Activated gamma-delta T cell treated with anti-CD3 and anti-CD28 coated beads, Interleukin-2, amount 50 U/mL, for 16 hours (primary cell): ENCODE measurements at regions not wholly inside any gene's neighbourhood (a gene's known extent, or its start where the extent isn't known, plus 50 kb on each side); places are given as distances from the start of the nearest gene placed in this dataset.

ENCODE experiments used
- DNase-seq: peaks from one replicate; pipeline ENCODE4 v3.0.0-alpha.2; 2020; ENCODE audit warnings: low read depth

GRCh38 chr2:204272089-204272488 lies 273.2 kb upstream of the PARD3B start:
- DNase-seq, result no peak

GRCh38 chr2:204272610-204273287 lies 272.5 kb upstream of the PARD3B start:
- no peak for DNase-seq

GRCh38 chr2:204274429-204274828 lies 270.8 kb upstream of the PARD3B start:
- no peak for DNase-seq

GRCh38 chr2:204274991-204275390 lies 270.3 kb upstream of the PARD3B start:
- DNase-seq, result no peak

GRCh38 chr2:204277226-204277625 lies 268.0 kb upstream of the PARD3B start:
- DNase-seq, result no peak

- DNase-seq, result no peak
Observed at GRCh38 chr2:204278454-204278853, 266.8 kb upstream of the PARD3B start.

GRCh38 chr2:204279819-204280218 lies 265.5 kb upstream of the PARD3B start:
- DNase-seq, result no peak

DNA sequence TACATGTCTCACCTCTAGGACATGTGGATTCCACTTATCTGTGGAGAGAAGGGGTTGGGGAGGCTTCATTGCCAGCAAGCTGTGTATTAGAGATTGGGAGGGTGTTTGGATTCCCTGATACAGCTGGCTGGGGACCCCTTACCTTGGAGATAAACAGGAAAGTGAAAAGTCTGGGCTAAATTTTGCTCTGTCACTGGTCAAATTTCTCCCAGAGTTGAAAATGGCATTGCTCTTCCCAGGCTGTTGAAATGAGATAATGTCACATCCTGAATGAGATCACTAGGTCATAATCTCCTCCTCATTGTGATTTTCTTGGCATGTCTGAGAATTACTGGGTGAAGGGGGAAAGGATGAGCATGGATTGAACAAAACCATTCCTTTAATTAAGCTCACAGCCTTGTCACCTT lies 265.0 kb upstream of the PARD3B start:
- DNase-seq, result no peak

GRCh38 chr2:204282081-204282480 lies 263.2 kb upstream of the PARD3B start:
- no peak for DNase-seq

DNA sequence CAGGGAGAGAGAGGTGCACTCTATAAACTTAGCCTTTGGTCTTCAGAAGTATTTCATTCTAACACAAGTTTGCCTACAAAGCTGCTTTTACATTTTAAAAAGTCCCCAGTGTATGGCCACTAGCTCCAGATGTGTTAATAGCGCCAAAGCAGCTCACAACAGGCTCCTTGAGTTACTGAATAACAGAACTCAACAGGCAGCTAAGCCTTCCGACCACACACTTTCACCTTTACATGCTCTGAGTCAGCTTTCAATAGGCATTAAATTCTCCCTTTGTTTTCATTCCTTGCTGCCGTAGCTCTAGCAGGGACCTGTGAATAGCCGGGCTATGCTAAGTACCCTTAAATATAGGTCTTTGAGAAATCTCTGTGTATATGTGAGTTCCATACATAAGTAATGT lies 262.8 kb upstream of the PARD3B start:
- DNase-seq, result no peak

DNA sequence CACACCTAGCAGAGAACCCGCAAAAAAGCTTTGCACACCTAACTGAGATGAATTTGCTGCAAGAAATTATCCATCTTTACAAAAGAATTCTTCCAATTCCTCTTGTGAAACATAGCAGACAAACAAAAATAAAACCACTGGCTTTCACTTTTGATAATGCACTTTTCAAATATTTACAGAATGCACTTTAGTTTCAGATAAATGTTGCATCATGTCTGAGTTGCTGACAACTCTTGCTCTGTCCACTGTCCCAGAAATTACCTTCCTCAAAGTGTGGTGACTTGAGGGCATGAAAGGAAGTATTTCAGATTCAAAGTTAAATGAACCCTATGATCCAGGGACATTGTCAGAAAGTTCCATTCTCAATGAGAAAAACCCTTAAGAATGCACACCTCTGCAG lies 256.2 kb upstream of the PARD3B start:
- no peak for DNase-seq

DNA sequence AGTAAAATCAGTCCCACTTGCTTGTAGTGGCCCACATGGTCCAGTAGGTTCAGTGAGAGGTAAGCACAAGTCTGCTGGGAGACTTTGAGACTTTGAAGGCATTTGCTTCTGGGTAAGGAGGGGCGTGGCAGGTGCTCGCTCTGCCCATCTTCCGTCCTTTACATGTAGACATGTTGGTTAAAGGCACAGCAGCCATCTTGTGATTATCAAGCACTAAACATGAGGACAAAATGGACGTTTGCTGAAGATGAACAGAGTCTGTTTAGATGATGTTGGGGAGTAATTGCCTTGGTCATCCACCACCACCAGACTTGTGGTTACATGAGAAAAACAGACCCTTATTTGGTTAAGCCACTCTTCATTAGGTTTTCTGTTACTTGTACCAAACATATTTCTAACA lies 252.8 kb upstream of the PARD3B start:
- no peak for DNase-seq

DNA sequence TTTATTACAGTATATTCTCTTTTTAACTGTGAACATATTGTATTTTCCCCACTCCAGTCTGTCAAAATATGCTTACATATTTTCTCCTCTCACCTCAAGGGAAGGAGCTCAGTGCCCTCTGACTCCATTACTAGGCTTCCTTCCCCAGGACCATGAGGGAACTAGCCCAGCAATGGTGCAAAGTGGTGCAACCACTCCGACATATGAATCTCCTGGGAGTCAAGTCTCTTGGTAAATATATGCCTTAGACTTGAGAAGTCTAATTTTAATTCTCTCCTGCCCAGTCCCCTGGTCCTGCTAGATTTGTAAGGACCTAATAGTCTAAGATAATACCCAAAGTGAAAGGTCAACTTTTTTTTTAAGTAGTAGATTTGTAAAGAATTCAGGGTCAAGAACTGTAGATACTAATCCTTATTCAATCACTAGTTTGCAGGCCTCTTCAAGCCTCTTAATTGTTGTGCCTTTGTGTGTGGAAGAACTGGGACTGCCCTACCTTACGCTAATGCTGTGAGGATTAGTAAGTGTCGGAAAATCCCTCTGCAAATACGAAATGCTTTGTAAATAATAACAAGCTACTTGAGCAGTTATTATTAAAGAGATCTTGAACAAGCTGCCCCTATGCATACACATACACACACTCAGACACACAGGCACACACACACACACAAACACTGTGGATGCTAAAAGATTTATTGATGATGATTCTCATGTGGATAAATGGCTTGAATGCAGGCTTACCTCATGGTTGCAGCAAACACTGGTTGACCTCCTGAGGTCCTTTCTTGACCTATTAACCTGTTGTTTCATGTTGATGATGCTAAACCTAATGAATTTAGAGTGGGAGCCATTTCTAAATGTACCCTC lies 251.2 kb upstream of the PARD3B start:
- DNase-seq, result no peak

- no peak for DNase-seq
Observed at GRCh38 chr2:204298404-204298803, 246.9 kb upstream of the PARD3B start.

DNA sequence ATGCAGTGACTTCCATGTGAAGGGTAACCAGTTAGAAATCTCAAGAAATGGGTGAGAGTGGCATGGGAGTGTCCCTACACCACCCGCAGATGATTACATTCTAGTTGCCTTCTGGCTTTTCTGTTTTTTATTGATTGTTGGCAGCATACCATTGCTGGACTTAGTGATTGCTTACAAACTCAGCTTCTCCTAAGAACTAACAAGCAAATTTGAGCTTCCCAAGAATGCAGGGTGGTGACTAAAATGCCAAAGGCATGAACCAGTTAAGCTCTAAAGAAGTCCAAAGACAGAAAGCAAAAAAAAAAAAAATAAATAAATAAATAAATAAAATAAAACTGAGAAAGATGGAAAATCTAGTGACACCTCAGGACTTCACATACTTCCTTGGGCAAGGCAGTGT lies 245.5 kb upstream of the PARD3B start:
- no peak for DNase-seq

DNA sequence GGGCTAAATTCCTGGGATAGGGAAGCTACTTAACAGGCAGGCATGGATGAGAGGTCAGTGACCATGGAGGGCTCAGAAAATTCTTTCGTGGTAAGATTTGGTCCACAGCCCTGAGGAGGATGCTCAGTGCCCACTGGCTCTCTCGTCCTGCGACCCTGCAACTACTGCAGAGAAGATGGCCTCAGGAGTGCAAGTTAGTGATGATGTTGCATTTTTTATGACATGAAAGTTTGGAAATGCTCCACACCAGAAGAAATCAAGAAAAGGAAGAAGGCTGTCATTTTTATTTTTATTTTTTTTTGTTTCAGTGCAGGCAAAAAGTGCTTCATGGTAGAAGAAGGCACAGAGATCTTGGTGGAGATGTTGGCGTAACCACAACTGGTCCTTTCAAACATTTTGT lies 238.6 kb upstream of the PARD3B start:
- no peak for DNase-seq

DNA sequence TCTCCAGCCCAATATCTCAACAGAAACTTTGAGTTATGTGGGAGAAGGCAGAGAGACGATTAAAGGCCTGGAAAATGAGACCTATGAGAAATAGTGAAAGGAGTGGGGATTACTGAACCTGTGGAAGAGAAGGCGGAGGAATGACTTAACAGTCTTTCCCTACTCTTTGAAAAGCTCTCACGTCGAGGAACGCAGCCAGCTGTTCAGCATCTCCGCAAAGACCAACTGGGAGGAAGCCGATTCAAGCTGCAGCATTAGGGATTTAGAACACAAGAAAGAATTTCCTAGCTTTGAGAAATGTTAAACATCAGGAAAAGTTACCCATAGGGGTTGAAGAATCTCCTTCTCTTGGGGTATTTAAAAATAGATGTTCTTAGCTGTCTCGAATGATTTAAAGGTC lies 233.2 kb upstream of the PARD3B start:
- no peak for DNase-seq

DNA sequence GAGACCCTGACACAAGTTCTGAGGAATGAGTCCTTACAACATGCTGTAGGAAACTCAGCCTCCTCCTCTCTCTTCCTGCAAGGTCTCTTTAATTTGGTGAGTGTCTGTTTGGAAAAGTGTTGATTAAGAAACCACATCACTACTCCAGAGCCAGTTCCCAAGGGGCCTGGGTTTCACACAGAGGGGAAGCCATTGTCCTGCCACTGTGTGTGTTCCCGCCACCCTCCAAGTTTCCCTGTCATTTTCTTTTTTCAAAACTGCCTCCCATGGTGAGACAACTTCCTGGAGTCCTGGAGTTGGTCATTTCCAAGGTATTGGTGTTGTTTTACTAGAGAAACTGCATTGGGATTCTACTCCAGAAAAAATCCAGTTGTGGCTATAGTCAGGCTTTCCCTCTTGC lies 232.0 kb upstream of the PARD3B start:
- DNase-seq, result no peak

DNA sequence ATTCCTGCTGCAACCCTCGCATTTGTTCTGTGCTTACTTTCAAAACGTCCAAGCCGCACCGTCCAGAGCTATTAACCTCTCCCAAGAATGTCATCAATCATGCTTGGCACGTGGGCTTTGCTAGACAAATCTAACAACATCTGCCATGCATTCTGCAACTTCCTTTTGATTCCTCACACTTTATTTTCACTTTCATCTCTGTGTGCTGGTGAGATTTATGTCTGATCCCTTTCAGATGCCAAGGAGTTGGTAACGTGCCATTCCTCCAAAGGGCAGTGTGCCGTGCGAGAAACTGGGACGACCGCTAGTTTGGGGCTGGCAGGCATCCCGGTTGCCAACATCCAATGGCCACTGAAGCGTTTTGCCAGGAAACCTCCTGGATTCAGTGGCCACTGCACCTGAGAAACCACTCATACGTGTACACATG lies 230.0 kb upstream of the PARD3B start:
- no peak for DNase-seq

DNA sequence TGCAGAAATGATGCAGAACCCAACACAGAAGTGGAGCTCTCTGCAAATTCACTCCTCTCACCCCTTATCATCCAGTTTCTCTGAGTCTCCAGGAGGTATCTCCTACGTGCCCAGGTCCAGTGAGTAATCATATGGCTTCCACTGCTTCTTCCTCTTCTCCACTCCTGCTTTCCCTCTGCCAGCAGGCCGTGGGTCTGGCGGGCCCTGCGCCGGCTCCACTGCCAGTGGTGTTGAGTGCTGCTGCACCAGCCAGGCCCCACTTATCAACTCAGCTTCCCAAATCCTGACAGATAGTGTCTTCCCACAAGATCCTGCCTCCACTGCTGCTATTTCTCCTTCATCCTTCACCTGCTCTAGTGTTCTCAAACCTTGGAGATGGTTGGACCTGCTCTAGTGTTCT lies 227.6 kb upstream of the PARD3B start:
- no peak for DNase-seq

DNA sequence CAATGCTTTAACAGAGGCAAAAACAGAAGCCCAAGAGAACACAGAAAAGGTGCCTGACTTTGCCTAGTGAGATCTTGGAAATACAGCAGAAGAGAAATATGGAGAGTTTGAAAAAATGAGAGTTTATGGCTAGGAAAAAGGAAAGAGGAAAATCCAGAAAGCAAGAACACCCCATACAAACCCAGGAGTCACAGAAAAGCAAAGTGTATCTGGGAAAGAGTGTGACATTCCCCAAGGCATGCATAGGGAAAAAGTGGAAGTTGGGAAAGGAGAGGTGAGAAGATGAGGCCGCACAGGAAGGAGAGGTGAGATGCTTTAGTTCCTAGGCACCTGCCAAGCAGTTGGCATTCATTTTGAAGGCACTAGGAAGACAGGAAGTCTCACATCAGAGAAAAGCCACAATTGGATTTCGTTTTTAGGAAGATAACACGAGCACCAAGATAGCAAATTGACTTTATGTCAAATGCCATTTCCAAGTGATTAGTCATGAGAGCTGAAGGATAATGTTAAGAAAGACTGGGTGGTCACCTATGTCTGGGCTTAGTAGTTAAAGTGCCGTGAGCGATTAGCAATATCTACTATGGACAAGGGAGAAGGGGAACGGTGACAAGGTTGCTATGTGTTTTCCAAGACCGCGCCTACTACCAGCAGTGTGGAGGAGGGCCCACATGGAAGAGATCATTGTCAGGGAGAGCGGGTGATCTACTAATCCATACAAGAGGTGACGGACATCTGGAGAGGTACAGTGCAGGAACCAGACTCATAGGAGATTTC lies 224.1 kb upstream of the PARD3B start:
- DNase-seq, result no peak

DNA sequence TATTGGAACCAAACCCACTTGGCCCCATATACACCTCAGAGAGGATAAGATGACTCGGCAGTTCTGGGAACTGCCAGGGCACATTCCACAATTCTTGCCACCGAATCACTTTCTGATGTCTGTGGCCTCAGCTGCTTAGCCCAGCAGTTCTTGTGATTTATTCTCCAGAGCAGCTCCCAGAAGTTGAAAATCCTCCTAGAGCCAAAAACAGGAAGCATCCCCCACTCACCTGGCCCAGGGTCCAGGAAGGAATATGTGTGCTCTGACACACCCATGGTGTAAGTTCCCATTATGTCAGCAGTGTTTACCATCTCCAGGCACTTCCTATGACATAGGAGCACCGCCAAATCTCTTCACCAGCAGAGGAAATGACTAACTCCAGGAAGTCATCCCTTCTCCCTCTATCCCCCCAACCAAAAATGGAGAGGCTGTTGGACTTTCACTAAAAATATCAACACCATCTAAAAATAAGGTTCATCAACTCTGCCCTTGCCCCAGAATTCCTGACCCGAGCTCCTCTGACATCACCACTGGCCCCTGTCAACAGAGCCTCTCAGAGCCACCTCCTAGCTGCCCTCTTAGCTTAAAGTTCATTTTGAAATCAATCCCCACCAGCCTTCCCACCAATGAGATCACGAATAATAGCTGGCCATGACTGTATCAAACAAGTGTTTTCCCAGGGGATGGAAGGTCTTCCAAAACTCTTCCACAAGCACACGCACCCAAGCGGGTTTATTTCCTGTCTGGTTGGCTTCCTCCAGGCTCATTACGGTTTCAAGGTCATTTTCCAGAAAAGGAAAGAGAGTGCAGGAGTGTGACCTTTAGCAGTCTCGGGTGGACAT lies 223.1 kb upstream of the PARD3B start:
- no peak for DNase-seq
